ENCODE measurements at regions not wholly inside any gene's neighbourhood (a gene's known extent, or its start where the extent isn't known, plus 50 kb on each side); places are given as distances from the start of the nearest gene placed in this dataset.

DNA sequence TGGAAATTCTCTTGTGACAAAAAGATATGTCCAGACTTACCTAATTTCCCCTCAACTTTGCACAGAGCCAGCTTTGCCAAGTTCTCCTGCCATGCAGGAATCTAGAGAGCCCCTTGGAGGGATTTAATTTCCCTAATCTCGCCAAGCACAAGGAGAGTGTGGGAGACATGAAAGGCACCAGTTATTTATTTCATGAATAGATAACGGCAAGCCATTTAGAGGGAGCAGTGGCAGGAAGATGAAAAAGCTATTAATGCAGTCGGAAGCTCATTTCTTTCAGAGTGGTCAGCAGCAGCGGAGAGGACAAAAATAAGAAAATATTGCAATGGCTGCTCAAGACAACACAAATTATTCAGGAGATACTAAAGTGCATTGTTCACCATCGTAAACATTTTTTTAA is 150.9 kb upstream of the WSCD2 start:
- TF ChIP-seq, protein P1, sequence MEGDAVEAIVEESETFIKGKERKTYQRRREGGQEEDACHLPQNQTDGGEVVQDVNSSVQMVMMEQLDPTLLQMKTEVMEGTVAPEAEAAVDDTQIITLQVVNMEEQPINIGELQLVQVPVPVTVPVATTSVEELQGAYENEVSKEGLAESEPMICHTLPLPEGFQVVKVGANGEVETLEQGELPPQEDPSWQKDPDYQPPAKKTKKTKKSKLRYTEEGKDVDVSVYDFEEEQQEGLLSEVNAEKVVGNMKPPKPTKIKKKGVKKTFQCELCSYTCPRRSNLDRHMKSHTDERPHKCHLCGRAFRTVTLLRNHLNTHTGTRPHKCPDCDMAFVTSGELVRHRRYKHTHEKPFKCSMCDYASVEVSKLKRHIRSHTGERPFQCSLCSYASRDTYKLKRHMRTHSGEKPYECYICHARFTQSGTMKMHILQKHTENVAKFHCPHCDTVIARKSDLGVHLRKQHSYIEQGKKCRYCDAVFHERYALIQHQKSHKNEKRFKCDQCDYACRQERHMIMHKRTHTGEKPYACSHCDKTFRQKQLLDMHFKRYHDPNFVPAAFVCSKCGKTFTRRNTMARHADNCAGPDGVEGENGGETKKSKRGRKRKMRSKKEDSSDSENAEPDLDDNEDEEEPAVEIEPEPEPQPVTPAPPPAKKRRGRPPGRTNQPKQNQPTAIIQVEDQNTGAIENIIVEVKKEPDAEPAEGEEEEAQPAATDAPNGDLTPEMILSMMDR (conservative IDR thresholded peaks at IDR 0.05; ENCODE audit: low read depth) = no peak

DNA sequence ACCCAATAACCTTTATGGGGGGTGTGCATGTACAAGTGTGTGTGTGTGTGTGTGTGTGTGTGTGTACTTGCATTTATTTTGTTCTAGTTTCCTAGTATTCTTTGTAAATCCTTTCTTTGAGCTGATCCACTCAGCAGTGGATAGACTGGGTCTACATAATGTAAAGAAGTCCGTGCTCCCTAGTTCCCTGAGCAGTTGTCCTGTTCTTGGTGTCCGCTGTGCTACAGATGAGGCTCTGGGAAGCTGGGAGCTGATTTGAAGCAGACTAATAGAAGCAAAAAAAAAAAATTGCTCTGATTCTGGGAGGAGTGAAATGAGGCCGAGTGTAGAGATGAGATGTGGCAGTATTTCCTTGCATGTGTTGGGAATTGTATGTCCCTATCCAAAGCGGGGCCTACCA is 150.4 kb upstream of the WSCD2 start:
- no peak overlapping the region for H3K27ac ChIP-seq
- ChIA-PET CTCF (interaction anchor here (1.1 kb wide), 1 partner anchor 11 kb away, joined by 4 read pairs; no protein-coding TSS in a partner anchor), POLR2A (ENCODE audit: low non-redundant PET) (no interaction called here)
- DNase-seq (ENCODE audit: low spot score) = no peak
- TF ChIP-seq, protein P1 (conservative IDR thresholded peaks at IDR 0.05; ENCODE audit: low read depth) = no peak

More for the DNA sequence above, 150.9 kb upstream of the WSCD2 start:
- POLR2A ChIA-PET (ENCODE audit: low non-redundant PET) = no interaction called here
- DNase-seq (ENCODE audit: low spot score) = no peak
- CTCF ChIA-PET = interaction anchor here (1.1 kb wide), 1 partner anchor 12 kb away, joined by 4 read pairs; no protein-coding TSS in a partner anchor
- H3K27ac ChIP-seq = no peak overlapping the region

DNA sequence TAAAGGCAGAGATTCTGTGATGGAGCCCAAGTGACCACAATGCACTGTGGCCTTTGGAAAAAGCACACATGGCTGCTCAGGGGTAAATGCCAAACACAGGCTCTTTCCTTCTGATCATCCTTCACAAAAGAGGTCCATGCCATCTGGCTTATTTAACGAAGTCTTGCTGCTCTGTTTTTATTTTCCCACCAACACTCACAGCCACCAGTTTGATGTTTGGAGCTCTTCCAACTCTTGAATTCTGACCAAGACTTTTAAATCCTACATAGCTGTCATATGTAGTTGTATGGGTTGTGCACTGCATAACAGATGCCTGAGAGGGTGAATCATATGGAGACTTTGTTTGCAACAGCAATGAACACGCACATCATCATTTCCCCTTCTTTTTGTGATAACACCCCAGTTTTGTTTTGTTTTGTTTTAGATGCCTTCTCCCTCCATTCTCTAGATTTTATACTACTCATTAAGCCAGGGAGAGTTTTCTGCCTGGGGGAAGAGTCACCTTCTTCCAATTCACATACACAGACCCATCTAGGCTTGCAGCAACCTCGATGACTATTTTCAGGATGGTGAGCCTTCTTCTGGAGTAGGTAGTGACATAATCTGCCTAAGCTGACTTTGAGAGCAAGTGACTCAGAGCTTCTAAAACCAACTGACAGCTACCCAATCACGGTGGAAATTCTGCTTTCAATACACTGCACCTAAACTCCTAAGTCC is 145.2 kb upstream of the WSCD2 start:
- H3K27ac ChIP-seq = no peak overlapping the region
- TF ChIP-seq, protein P1 (conservative IDR thresholded peaks at IDR 0.05; ENCODE audit: low read depth) = no peak
- CTCF ChIA-PET = interaction anchor here (0.5 kb wide), 1 partner anchor 149 kb away, joined by 4 read pairs; no protein-coding TSS in a partner anchor
- no peak for DNase-seq (ENCODE audit: low spot score)
- POLR2A ChIA-PET (ENCODE audit: low non-redundant PET) = no interaction called here

DNA sequence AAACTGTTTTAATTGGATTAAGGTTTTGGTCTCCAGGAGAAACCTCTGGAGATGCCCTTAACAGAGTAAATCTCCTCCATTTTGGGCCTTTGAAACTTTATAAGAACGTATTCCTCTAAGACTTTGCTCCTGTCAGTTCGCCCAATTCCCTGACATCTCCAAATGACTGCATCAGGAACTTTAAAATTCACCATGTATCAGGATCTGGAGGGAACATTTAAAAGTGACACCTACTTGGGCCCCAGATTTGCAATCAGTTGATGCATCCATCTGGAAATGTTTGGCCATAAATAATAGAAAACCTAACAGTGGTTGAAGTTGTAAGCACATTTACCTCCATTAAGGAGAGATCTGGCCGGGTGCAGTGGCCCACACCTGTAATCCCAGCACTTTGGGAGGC is 144.1 kb upstream of the WSCD2 start:
- POLR2A ChIA-PET (ENCODE audit: low non-redundant PET) = no interaction called here

DNA sequence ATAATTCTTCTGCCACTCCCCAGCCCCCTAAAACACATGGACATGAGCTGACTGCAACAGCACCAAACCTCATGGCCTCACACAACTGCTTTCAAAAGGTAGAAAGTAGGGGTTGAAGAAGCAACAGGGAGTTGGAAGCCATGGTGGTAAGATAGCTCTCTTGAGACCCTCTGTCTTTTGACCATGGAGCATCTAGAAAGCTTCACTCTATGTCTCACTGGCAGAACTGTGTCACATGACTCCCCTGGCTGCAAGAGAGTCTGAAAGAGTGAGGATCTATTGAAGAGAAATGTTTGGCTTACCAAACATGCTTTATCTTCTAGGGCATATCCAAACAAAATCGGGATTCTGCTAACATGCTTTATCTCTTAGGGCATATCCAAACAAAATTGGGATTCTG is 142.9 kb upstream of the WSCD2 start:
- TF ChIP-seq, protein P1 (conservative IDR thresholded peaks at IDR 0.05; ENCODE audit: low read depth) = no peak
- DNase-seq (ENCODE audit: low spot score) = no peak
- ChIA-PET CTCF (no interaction called here), POLR2A (ENCODE audit: low non-redundant PET) (no interaction called here)
- H3K27ac ChIP-seq = no peak overlapping the region

More for the DNA sequence above, 144.1 kb upstream of the WSCD2 start:
- H3K27ac ChIP-seq = no peak overlapping the region
- CTCF ChIA-PET = interaction anchor here (0.5 kb wide), 1 partner anchor 150 kb away, joined by 4 read pairs; no protein-coding TSS in a partner anchor
- TF ChIP-seq, protein P1 (conservative IDR thresholded peaks at IDR 0.05; ENCODE audit: low read depth) = no peak
- DNase-seq (ENCODE audit: low spot score) = no peak

DNA sequence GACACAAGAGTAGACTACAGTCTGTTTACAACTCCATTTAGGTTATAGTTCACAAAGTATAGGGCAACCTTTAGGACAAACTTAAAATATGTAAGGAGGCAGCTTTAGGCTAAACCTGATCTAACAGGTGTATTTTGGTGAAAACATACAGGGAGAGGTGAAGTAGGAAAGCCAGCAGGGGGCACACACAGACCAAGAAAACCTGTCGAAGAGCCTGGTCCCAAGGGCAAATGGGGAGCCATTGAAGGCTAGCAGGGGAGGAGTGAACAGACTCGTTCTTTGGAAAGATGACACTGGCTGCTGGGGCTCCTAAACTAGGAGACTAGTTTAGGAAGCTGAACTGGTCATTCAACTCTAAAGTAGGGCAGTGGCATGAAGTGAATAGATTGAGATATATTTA is 138.8 kb upstream of the WSCD2 start:
- no peak for DNase-seq (ENCODE audit: low spot score)
- H3K27ac ChIP-seq = no peak overlapping the region
- TF ChIP-seq, protein P1 (conservative IDR thresholded peaks at IDR 0.05; ENCODE audit: low read depth) = no peak
- CTCF ChIA-PET = interaction anchor here (0.7 to 1.0 kb wide), 3 partner anchors 12 to 522 kb away, joined by 3 to 4 read pairs (median 3); no protein-coding TSS in a partner anchor
- POLR2A ChIA-PET (ENCODE audit: low non-redundant PET) = no interaction called here

All from RWPE1 (cell line).